ENCODE measurements at regions not wholly inside any gene's neighbourhood (a gene's known extent, or its start where the extent isn't known, plus 50 kb on each side); places are given as distances from the start of the nearest gene placed in this dataset.

- Histone ChIP-seq H3K27ac (no peak overlapping the region), H3K9me3 (no peaks in the 10 kb centered on the region), H3K4me3 (no peak overlapping the region), H3K4me1 (no peaks in the 10 kb centered on the region), H3K27me3 (no peaks in the 10 kb centered on the region), H3K36me3 (no peaks in the 10 kb centered on the region)
- DNase-seq = no peak
- TF ChIP-seq CTCF (IDR thresholded peaks at IDR 0.05) (no peak), POLR2A (IDR thresholded peaks at IDR 0.05) (no peak)
- 55 to 65% methylated on average over 1 of the region's 1 CpG for WGBS, 2 donors
- intact Hi-C loops (cut with DNase I) = no loop called here
Measured at GRCh38 chr9:30504502-30504905, 1879.9 kb upstream of the ACO1 start.

DNA sequence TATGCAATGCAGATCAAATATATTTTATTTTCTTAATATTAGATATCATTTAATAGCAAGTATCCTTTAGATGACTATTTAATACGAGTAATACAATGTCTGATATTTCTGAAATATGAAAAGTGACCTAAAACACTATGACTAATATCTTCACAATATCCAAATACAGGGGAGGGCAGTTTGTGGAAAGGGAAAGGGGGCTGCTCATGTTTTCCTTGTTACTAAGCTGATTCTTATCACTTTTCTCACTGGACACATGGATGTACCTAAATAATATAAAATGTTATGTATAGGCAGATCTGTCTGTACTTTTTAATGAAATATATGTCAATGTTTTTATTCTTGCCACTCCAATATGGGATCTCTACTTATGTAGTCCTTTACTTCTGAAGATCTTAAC, 1879.1 kb upstream of the ACO1 start:
- no peak for DNase-seq
- Histone ChIP-seq H3K27me3 (no peaks in the 10 kb centered on the region), H3K4me1 (no peaks in the 10 kb centered on the region), H3K36me3 (no peaks in the 10 kb centered on the region), H3K9me3 (no peaks in the 10 kb centered on the region), H3K4me3 (no peak overlapping the region), H3K27ac (no peak overlapping the region)
- WGBS, 2 donors = 54 to 58% methylated on average over 1 of the region's 1 CpG
- no peak for TF ChIP-seq POLR2A (IDR thresholded peaks at IDR 0.05)
- TF ChIP-seq CTCF (IDR thresholded peaks at IDR 0.05) = no peak
- intact Hi-C loops (cut with DNase I) = no loop called here

- WGBS, 2 donors = 68% methylated on average over 2 of the region's 2 CpGs
Measured at GRCh38 chr9:30506749-30507148, 1877.7 kb upstream of the ACO1 start.

DNA sequence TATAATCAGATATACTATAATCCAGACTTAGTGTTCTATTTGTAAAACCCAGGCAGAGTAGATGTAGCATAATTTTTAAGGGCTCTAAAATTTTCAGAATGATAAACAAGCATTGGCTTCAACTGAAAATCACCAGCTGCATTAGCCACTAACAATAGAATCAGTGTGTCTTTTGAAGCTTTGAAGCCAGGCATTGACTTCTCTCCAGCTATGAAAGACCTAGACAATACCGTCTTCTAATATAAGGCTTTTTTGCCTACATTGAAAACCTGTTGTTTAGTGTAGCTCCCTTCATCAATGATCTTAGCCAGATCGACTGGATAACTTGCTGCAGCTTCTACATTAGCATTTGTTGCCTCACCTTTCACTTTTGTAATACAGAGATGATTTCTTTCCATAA, 1877.3 kb upstream of the ACO1 start:
- no peak for DNase-seq
- no peak overlapping the region for H3K4me3 ChIP-seq
- H3K27ac ChIP-seq = no peak overlapping the region
- TF ChIP-seq CTCF (IDR thresholded peaks at IDR 0.05) (no peak), POLR2A (IDR thresholded peaks at IDR 0.05) (no peak)
- no peaks in the 10 kb centered on the region for H3K9me3 ChIP-seq
- no peaks in the 10 kb centered on the region for H3K36me3 ChIP-seq
- WGBS, 2 donors = 54 to 74% methylated on average over 2 of the region's 2 CpGs
- no peaks in the 10 kb centered on the region for H3K27me3 ChIP-seq
- intact Hi-C loops (cut with DNase I) = no loop called here
- no peaks in the 10 kb centered on the region for H3K4me1 ChIP-seq

More at GRCh38 chr9:30506749-30507148, 1877.7 kb upstream of the ACO1 start:
- Histone ChIP-seq H3K4me3 (no peak overlapping the region), H3K4me1 (no peaks in the 10 kb centered on the region), H3K27me3 (no peaks in the 10 kb centered on the region), H3K27ac (no peak overlapping the region), H3K9me3 (no peaks in the 10 kb centered on the region), H3K36me3 (no peaks in the 10 kb centered on the region)
- TF ChIP-seq POLR2A (IDR thresholded peaks at IDR 0.05) = no peak
- TF ChIP-seq CTCF (IDR thresholded peaks at IDR 0.05) = no peak
- intact Hi-C loops (cut with DNase I) = no loop called here
- no peak for DNase-seq

DNA sequence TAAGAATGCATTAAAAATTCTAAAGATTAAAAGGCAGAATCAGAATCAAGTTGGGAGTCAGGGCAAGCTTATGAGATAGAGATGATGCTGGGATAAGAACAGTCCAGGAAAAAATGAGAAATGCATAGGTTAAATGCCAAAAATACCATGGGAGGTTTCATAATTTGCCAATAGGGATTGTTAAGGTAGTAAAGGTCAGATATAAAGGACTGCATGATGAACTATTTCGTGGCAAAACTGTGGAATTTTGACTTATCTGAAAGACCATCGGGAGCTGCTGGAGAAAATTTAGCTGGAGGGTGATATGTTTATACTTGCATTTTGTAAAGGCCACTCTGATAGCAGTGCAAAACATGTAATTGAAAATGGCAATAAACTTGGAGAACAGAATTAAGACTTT, 1872.8 kb upstream of the ACO1 start:
- TF ChIP-seq CTCF (IDR thresholded peaks at IDR 0.05) (no peak), POLR2A (IDR thresholded peaks at IDR 0.05) (no peak)
- intact Hi-C loops (cut with DNase I) = no loop called here
- 50 to 56% methylated on average over 2 of the region's 2 CpGs for WGBS, 2 donors
- no peaks in the 10 kb centered on the region for H3K27me3 ChIP-seq
- H3K36me3 ChIP-seq = no peaks in the 10 kb centered on the region
- no peaks in the 10 kb centered on the region for H3K4me1 ChIP-seq
- no peak for DNase-seq
- no peak overlapping the region for H3K27ac ChIP-seq
- no peaks in the 10 kb centered on the region for H3K9me3 ChIP-seq
- H3K4me3 ChIP-seq = no peak overlapping the region
